ENCODE measurements at regions not wholly inside any gene's neighbourhood (a gene's known extent, or its start where the extent isn't known, plus 50 kb on each side); places are given as distances from the start of the nearest gene placed in this dataset.

GRCh38 chr11:134700101-134700640 lies 288.1 kb upstream of the B3GAT1 start:
- Histone ChIP-seq H4K20me1 (ENCODE audit: insufficient read depth, low read length) (no peaks in the 10 kb centered on the region), H3K4me3 (ENCODE audit: low read length) (no peak overlapping the region), H3K4me2 (ENCODE audit: low read length) (no peak overlapping the region), H3K36me3 (replicated peaks; ENCODE audit: low read depth, low read length) (no peaks in the 10 kb centered on the region), H3K79me2 (ENCODE audit: low read length) (no peaks in the 10 kb centered on the region), H3K9ac (ENCODE audit: low read length) (no peak overlapping the region), H3K27ac (ENCODE audit: low read length) (no peak overlapping the region), H3K4me1 (ENCODE audit: low read length) (no peaks in the 10 kb centered on the region), H3K9me3 (ENCODE audit: insufficient read depth, low read length) (no peaks in the 10 kb centered on the region), H3K27me3 (ENCODE audit: low read depth, low read length) (peaks cover 3% of the 10 kb centered on the region; the same call in 1 of the 2 replicates), H2AFZ (ENCODE audit: low read depth, low read length) (no peak overlapping the region)
- no peak for TF ChIP-seq CTCF (IDR thresholded peaks at IDR 0.05; ENCODE audit: low read depth, low read length)
- TF ChIP-seq EZH2phosphoT487 (IDR thresholded peaks at IDR 0.05; ENCODE audit: low read depth): no peak

- Histone ChIP-seq H3K4me1 (ENCODE audit: low read length) (no peaks in the 10 kb centered on the region), H3K9ac (ENCODE audit: low read length) (no peak overlapping the region), H3K27me3 (ENCODE audit: low read depth, low read length) (peaks cover 3% of the 10 kb centered on the region; the same call in 1 of the 2 replicates), H2AFZ (ENCODE audit: low read depth, low read length) (no peak overlapping the region), H3K9me3 (ENCODE audit: insufficient read depth, low read length) (no peaks in the 10 kb centered on the region), H3K4me2 (ENCODE audit: low read length) (no peak overlapping the region), H3K79me2 (ENCODE audit: low read length) (no peaks in the 10 kb centered on the region), H4K20me1 (ENCODE audit: insufficient read depth, low read length) (no peaks in the 10 kb centered on the region), H3K27ac (ENCODE audit: low read length) (no peak overlapping the region), H3K36me3 (replicated peaks; ENCODE audit: low read depth, low read length) (no peaks in the 10 kb centered on the region), H3K4me3 (ENCODE audit: low read length) (no peak overlapping the region)
- TF ChIP-seq EZH2phosphoT487 (IDR thresholded peaks at IDR 0.05; ENCODE audit: low read depth) (no peak), CTCF (IDR thresholded peaks at IDR 0.05; ENCODE audit: low read depth, low read length) (no peak)
Observed at GRCh38 chr11:134696455-134696854, 284.4 kb upstream of the B3GAT1 start.

GRCh38 chr11:134691985-134692384 lies 279.9 kb upstream of the B3GAT1 start:
- no peaks in the 10 kb centered on the region for H3K9me3 ChIP-seq (ENCODE audit: insufficient read depth, low read length)
- H3K4me2 ChIP-seq (ENCODE audit: low read length): no peak overlapping the region
- TF ChIP-seq CTCF (IDR thresholded peaks at IDR 0.05; ENCODE audit: low read depth, low read length) (no peak), EZH2phosphoT487 (IDR thresholded peaks at IDR 0.05; ENCODE audit: low read depth) (no peak)
- no peak overlapping the region for H3K27ac ChIP-seq (ENCODE audit: low read length)
- no peak overlapping the region for H3K9ac ChIP-seq (ENCODE audit: low read length)
- H3K4me3 ChIP-seq (ENCODE audit: low read length): no peak overlapping the region
- H3K27me3 ChIP-seq (ENCODE audit: low read depth, low read length): peaks cover 17% of the 10 kb centered on the region; the same call in 1 of the 2 replicates
- H2AFZ ChIP-seq (ENCODE audit: low read depth, low read length): no peak overlapping the region
- no peaks in the 10 kb centered on the region for H3K4me1 ChIP-seq (ENCODE audit: low read length)
- no peaks in the 10 kb centered on the region for H3K36me3 ChIP-seq (replicated peaks; ENCODE audit: low read depth, low read length)
- no peaks in the 10 kb centered on the region for H3K79me2 ChIP-seq (ENCODE audit: low read length)
- no peaks in the 10 kb centered on the region for H4K20me1 ChIP-seq (ENCODE audit: insufficient read depth, low read length)

GRCh38 chr11:134691295-134691873 lies 279.3 kb upstream of the B3GAT1 start:
- no peaks in the 10 kb centered on the region for H3K9me3 ChIP-seq (ENCODE audit: insufficient read depth, low read length)
- no peak for TF ChIP-seq CTCF (IDR thresholded peaks at IDR 0.05; ENCODE audit: low read depth, low read length)
- no peak for TF ChIP-seq EZH2phosphoT487 (IDR thresholded peaks at IDR 0.05; ENCODE audit: low read depth)
- no peak overlapping the region for H2AFZ ChIP-seq (ENCODE audit: low read depth, low read length)
- no peak overlapping the region for H3K4me3 ChIP-seq (ENCODE audit: low read length)
- H3K36me3 ChIP-seq (replicated peaks; ENCODE audit: low read depth, low read length): no peaks in the 10 kb centered on the region
- no peaks in the 10 kb centered on the region for H4K20me1 ChIP-seq (ENCODE audit: insufficient read depth, low read length)
- H3K27ac ChIP-seq (ENCODE audit: low read length): no peak overlapping the region
- no peaks in the 10 kb centered on the region for H3K4me1 ChIP-seq (ENCODE audit: low read length)
- no peak overlapping the region for H3K9ac ChIP-seq (ENCODE audit: low read length)
- no peak overlapping the region for H3K4me2 ChIP-seq (ENCODE audit: low read length)
- peaks cover 14% of the 10 kb centered on the region; the same call in 1 of the 2 replicates for H3K27me3 ChIP-seq (ENCODE audit: low read depth, low read length)
- H3K79me2 ChIP-seq (ENCODE audit: low read length): no peaks in the 10 kb centered on the region
